GM20000 (cell line): ENCODE measurements at regions not wholly inside any gene's neighbourhood (a gene's known extent, or its start where the extent isn't known, plus 50 kb on each side); places are given as distances from the start of the nearest gene placed in this dataset.

Experiments used
- DNase-seq: peaks from one replicate; pipeline ENCODE4 v3.0.0; 2012; ENCODE audit warnings: low spot score
- TF ChIP-seq, protein P1 (sequence below): IDR thresholded peaks from 2 replicates; pipeline ENCODE4 v1.5.1; 2012; ENCODE audit warnings: mild to moderate bottlenecking, control low read depth; ENCODE audit errors: extremely low read depth, missing control alignments

DNA sequence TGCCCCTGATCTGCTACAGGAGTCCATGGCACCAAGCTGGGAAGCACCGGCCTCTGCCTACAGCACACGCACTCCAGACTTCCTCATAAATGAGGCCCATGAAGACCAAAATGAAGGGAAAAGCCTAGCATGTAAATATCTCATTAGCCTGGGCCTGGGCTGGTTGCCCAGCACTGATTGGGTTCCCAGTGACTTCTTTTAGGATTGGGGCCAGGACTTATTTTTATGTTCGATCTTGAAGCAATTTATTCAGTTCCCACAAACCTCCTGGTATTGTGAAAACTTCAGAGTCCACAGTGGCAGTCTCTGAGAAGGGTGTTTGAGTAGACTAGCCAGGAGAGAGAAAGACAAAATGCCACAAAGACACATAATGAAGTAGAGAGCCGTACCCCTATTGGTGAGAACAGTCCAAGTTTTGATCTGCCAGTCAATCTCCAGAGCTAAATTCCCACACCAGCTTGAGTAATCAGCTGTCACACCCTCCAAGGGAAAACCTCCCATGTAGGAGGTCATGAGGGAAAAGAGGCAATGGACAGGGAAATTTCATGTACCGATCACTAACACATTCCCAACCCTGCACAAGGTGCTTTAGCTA, 78.2 kb downstream of the PHLDA1 start:
- TF ChIP-seq, protein P1, sequence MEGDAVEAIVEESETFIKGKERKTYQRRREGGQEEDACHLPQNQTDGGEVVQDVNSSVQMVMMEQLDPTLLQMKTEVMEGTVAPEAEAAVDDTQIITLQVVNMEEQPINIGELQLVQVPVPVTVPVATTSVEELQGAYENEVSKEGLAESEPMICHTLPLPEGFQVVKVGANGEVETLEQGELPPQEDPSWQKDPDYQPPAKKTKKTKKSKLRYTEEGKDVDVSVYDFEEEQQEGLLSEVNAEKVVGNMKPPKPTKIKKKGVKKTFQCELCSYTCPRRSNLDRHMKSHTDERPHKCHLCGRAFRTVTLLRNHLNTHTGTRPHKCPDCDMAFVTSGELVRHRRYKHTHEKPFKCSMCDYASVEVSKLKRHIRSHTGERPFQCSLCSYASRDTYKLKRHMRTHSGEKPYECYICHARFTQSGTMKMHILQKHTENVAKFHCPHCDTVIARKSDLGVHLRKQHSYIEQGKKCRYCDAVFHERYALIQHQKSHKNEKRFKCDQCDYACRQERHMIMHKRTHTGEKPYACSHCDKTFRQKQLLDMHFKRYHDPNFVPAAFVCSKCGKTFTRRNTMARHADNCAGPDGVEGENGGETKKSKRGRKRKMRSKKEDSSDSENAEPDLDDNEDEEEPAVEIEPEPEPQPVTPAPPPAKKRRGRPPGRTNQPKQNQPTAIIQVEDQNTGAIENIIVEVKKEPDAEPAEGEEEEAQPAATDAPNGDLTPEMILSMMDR: no peak
- no peak for DNase-seq

DNA sequence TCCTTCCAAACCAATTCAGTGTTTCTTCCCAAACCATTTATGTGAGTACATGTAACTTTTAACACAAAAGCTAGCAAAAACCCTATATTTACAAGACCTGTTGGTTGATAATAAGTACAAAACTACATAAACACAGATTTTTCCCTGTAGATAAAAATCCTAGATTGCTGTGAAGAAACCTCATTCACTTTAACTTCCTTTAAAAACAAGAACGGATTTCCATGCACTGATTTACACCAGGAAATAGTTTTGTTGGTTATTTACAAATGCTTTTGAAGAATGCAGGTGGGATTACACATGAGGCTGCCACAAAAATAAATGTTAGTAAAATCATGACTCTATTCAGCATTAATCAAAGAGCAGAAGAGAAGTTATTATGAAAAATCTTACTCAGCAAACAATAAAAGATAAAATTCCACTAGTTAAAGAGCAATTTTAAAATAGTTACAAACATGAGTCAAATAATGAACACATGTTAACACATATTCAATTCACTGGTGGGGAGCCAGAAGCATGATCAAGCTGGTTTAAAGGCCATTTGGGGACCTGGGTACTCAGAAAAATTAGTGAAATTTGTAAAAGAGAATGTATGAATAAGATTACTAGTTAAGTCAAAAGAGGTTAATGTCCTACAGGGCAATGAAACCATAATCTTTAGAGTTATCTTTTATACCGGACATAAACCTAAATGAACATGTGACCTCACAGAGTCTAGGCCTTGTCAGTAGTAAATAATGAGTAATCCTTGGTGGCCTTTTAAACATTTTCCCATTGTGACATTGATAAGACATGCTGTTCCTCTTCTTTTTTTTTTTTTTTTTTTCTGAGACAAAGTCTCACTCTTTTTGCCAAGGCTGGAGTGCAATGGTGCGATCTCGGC, 79.9 kb downstream of the PHLDA1 start:
- DNase-seq: no peak
- TF ChIP-seq, protein P1: no peak

DNA sequence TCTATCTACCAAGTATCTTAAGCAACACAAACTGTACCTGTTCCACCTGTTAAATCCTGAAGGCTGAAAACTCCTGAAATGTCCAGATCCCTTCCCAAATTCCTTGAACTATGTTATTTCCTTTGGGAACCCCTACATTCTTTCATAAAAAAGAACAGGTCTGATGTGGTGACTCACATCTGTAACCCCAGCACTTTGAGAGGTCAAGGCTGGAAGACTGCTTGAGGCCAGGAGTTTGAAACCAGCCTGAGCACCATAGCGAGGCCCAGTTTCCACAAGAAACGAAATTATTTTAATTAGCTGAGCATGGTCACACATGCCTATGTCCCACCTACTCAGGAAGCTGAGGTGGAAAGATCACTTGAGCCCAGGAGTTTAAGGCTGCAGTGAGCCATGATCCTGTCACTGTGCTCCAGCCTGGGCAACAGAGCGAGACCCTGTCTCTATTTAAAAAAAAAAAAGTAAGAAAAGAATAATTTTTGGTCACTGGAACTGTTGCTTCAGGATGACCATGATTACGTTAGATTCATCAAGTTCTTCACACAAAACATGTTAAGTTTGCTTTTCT, 84.3 kb downstream of the PHLDA1 start:
- DNase-seq: no peak
- TF ChIP-seq, protein P1: no peak

GRCh38 chr12:75945581-75945980, 86.0 kb downstream of the PHLDA1 start:
- DNase-seq: no peak
- TF ChIP-seq, protein P1: no peak

DNA sequence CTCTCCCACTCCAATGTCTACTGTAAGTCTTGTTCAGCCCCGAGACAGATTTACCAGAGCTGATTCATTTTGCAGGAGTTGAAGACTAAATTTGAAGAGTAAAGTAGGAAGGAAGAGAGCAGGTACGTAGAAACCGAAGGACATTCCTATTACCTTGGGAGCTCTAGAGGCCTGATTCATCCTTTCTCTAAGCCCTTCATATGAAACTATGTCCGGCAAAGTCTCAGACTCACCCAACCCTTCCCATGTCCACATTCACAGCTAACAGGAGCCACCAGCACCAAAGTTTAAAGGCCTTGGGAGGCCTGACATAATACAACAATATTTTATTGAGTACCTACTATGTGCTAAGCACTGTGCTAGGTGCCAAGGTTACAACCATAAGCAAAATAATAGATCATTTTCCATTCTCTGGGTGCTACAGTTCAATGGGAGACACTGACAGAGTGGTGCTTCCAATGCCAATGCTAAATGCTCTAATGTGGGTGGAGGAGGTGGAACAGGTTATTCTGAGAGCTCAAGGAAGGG, 86.6 kb downstream of the PHLDA1 start:
- DNase-seq: no peak
- TF ChIP-seq, protein P1: no peak

DNA sequence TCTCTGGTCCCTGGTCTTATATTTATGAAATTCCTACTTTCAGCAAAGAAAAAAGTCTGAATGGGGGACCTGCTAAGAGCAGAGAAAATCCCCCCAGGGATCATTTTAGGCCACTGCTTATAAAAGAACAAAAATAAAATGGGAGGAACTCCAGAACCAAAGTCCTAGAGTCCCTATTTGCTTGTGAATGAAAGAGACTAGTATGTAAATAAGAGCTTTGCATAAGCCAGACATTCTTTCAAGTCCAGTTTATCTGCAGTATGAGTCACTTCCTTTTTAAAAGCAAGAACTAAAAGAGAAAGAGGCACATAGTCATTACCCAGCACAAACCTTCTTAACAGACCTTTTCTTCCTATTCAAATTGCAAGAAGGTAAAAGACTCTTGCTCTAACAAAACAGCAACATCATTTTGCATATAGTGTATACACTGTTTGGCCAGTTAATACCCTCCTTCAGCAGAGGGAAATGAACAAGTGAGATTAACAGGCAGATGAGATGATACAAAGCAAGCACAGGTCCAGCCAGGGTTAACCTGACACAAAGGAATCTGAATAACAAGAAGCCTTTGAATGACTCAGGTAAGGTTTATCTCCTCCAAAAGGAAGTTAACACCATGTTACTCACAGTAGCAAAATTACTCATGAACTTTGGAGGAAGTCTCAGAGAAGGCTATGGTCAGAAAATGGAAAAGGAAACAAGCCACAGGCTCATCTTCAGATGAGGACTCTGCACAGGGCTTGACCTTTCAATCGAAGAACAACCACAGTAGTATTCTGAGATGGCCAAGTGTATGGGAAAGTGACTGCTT, 87.3 kb downstream of the PHLDA1 start:
- TF ChIP-seq, protein P1: no peak
- peak; percentile 61 for DNase-seq
